ENCODE measurements at regions not wholly inside any gene's neighbourhood (a gene's known extent, or its start where the extent isn't known, plus 50 kb on each side); places are given as distances from the start of the nearest gene placed in this dataset.

DNA sequence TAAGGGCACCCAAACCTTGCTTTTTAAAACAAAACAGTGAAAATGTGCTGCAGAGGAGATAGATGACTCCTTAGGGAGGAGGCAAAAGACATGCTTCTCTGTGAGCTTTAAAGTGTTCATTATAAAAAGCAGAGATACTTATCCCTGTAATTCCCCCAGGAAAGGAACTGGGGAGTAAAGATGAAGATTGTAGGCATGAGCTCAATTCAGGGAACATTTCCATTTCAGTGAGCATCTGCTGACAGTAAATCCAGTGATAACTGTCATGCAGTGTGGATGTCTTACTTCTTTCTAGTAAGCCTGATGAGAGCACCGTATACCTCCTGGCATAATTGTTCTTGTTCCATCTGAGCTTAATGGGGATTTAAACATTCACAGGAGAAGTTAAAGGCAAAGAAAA is 1296.5 kb downstream of the MRPL39 start:
- Histone ChIP-seq H3K9me3 (ENCODE audit: control insufficient read depth, insufficient read depth, low read depth, low read length) (peaks cover 9% of the 10 kb centered on the region), H3K27me3 (ENCODE audit: control insufficient read depth, insufficient read depth, low read length) (no peaks in the 10 kb centered on the region), H3K36me3 (ENCODE audit: control insufficient read depth, insufficient read depth, low read length) (no peaks in the 10 kb centered on the region), H3K4me1 (ENCODE audit: control insufficient read depth, insufficient read depth, low read length) (no peaks in the 10 kb centered on the region), H3K9ac (ENCODE audit: low read length) (no peak overlapping the region), H3K4me3 (ENCODE audit: low read depth, low read length) (no peak overlapping the region), H3K27ac (ENCODE audit: low read depth, low read length) (no peak overlapping the region)

DNA sequence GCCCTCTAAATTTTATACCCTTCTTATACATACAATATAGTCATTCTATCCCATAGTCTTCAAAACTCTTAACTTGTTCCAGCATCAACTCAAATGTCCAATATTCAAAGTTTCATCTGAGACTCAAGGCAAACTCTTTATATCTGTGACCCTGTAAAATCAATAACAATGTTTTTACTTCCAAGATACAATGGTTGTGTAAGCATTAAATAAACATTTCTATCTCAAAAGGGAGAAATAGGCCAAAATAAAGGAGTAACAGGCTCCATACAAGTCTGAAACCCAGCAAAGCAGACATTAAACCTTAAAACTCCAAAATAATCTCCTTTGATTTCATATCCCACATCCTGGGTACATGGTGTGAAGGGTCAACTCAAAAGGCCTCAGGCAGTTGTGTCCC is 1299.1 kb downstream of the MRPL39 start:
- no peaks in the 10 kb centered on the region for H3K27me3 ChIP-seq (ENCODE audit: control insufficient read depth, insufficient read depth, low read length)
- H3K36me3 ChIP-seq (ENCODE audit: control insufficient read depth, insufficient read depth, low read length), result no peaks in the 10 kb centered on the region
- H3K4me3 ChIP-seq (ENCODE audit: low read depth, low read length), result no peak overlapping the region
- no peaks in the 10 kb centered on the region for H3K4me1 ChIP-seq (ENCODE audit: control insufficient read depth, insufficient read depth, low read length)
- peaks cover 9% of the 10 kb centered on the region for H3K9me3 ChIP-seq (ENCODE audit: control insufficient read depth, insufficient read depth, low read depth, low read length)
- no peak overlapping the region for H3K27ac ChIP-seq (ENCODE audit: low read depth, low read length)
- H3K9ac ChIP-seq (ENCODE audit: low read length), result no peak overlapping the region

DNA sequence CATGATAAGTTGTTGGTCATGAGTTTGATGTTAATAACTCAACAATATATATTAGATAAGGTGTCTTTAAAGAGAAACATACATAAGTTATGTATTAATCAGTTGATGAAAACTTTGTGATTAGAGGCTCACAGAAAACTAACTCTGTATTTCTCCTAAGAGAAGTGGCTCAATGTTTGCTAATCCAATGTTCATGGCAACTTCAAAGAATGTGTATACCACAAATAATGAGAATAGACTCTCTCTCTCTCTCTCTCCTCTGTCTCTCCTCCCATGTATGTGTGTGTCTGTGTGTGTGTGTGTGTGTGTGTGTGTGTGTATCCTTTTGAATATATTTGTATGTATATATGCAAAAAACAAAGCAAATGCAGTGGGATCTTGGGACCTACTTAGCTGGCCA is 1304.9 kb downstream of the MRPL39 start:
- H3K27me3 ChIP-seq (ENCODE audit: control insufficient read depth, insufficient read depth, low read length), result no peaks in the 10 kb centered on the region
- H3K9ac ChIP-seq (ENCODE audit: low read length), result no peak overlapping the region
- no peak overlapping the region for H3K4me3 ChIP-seq (ENCODE audit: low read depth, low read length)
- H3K4me1 ChIP-seq (ENCODE audit: control insufficient read depth, insufficient read depth, low read length), result no peaks in the 10 kb centered on the region
- no peaks in the 10 kb centered on the region for H3K9me3 ChIP-seq (ENCODE audit: control insufficient read depth, insufficient read depth, low read depth, low read length)
- no peaks in the 10 kb centered on the region for H3K36me3 ChIP-seq (ENCODE audit: control insufficient read depth, insufficient read depth, low read length)
- H3K27ac ChIP-seq (ENCODE audit: low read depth, low read length), result no peak overlapping the region

DNA sequence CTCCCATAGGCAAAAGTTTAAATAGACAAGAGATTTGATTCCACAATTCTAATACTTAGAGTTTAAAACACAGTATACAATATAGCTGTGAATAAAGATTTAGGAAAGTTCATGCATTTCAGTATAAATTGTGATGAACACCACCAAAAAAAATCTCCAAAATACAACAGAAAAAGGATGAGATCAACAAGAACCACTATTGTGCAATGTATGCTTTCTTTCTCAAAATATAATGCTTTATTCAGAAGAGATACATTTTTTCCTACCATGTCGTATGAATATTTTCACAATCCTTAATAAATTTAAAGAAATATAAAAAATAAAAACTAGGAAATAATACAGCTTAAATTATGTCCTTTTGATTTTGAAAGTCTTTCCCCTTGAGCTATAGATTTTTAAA is 1309.2 kb downstream of the MRPL39 start:
- no peaks in the 10 kb centered on the region for H3K27me3 ChIP-seq (ENCODE audit: control insufficient read depth, insufficient read depth, low read length)
- no peaks in the 10 kb centered on the region for H3K36me3 ChIP-seq (ENCODE audit: control insufficient read depth, insufficient read depth, low read length)
- no peaks in the 10 kb centered on the region for H3K9me3 ChIP-seq (ENCODE audit: control insufficient read depth, insufficient read depth, low read depth, low read length)
- no peak overlapping the region for H3K27ac ChIP-seq (ENCODE audit: low read depth, low read length)
- H3K4me1 ChIP-seq (ENCODE audit: control insufficient read depth, insufficient read depth, low read length), result no peaks in the 10 kb centered on the region
- H3K9ac ChIP-seq (ENCODE audit: low read length), result no peak overlapping the region
- H3K4me3 ChIP-seq (ENCODE audit: low read depth, low read length), result no peak overlapping the region

DNA sequence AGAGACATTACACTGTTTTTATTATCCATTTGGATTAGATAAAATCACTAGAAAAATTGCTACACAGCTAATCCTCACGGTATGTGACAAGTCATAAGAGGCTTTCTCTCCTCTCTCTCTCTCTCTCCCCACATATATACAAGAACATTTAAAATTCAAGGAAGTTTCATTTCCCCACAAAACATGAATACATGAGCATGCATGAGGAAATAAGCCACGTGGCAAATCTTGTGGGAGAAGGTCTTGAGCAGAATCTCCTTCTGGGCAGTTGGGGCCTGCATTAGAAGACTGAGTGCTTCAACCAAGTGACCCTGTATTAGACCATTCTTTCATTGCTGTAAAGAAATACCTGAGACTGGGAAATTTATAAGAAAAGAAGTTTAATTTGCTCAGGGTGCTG is 1313.1 kb downstream of the MRPL39 start:
- H3K9ac ChIP-seq (ENCODE audit: low read length), result no peak overlapping the region

DNA sequence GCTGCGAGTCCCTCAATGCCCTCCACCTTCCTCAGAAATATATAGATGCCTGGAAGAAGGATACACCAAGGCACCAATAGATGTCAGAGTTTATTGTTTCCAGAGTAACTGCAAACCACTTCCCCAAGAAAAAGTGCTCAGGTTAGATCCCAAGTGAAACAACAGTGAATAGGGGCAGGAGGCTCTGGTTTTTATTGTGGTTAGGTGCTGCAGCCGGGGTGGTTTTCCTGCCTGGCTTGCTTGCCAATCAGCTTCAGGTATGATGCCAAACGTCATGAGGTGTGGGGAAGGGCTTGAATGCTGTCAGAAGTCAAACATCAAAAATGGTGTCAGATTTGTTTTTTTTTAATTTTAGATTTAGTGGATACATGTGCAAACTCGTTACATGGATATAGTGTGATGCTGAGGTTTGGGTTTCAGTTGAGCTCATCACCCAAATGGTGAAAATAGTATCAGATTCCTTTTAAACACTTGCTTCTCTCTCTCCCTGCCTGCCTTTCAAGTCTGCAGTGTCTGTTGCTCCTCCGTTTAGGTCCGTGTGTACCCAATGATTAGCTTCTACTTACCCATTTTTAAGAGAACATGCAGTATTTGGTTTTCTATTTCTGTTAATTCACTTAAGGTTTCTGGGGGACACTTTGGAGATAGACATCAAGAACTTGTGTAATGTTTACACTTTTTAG is 1317.0 kb downstream of the MRPL39 start:
- Histone ChIP-seq H3K36me3 (ENCODE audit: control insufficient read depth, insufficient read depth, low read length) (no peaks in the 10 kb centered on the region), H3K27ac (ENCODE audit: low read depth, low read length) (no peak overlapping the region)

More for the DNA sequence above, 1313.1 kb downstream of the MRPL39 start:
- H3K4me1 ChIP-seq (ENCODE audit: control insufficient read depth, insufficient read depth, low read length), result no peaks in the 10 kb centered on the region
- H3K4me3 ChIP-seq (ENCODE audit: low read depth, low read length), result no peak overlapping the region
- no peaks in the 10 kb centered on the region for H3K9me3 ChIP-seq (ENCODE audit: control insufficient read depth, insufficient read depth, low read depth, low read length)
- H3K36me3 ChIP-seq (ENCODE audit: control insufficient read depth, insufficient read depth, low read length), result no peaks in the 10 kb centered on the region
- no peak overlapping the region for H3K27ac ChIP-seq (ENCODE audit: low read depth, low read length)
- no peaks in the 10 kb centered on the region for H3K27me3 ChIP-seq (ENCODE audit: control insufficient read depth, insufficient read depth, low read length)

DNA sequence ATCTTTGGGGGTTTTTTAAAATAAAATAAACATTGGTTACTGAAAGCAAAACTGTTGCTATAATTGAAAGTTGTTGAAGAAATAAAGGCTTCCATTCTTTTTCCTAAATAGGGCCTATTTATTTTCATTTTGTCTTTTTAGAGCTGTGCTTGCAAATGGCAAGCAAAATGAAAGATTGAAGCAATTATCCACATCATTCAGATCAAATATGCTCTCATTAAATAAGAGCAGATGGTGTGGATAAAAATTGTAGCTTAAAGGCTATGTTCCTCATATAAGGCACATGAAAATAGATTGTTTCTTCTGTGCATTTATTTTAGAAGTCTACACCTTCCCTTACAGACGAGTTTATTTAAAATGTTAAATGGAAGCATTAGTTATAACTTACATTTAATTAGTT is 1317.7 kb downstream of the MRPL39 start:
- 0 out of 2 replicates have a peak, but pooled peaks cover 1% of the 10 kb centered on the region for H3K9me3 ChIP-seq (ENCODE audit: control insufficient read depth, insufficient read depth, low read depth, low read length)

More for the DNA sequence above, 1317.0 kb downstream of the MRPL39 start:
- Histone ChIP-seq H3K4me1 (ENCODE audit: control insufficient read depth, insufficient read depth, low read length) (no peaks in the 10 kb centered on the region), H3K27me3 (ENCODE audit: control insufficient read depth, insufficient read depth, low read length) (no peaks in the 10 kb centered on the region), H3K4me3 (ENCODE audit: low read depth, low read length) (no peak overlapping the region), H3K9ac (ENCODE audit: low read length) (no peak overlapping the region), H3K9me3 (ENCODE audit: control insufficient read depth, insufficient read depth, low read depth, low read length) (no peaks in the 10 kb centered on the region)

DNA sequence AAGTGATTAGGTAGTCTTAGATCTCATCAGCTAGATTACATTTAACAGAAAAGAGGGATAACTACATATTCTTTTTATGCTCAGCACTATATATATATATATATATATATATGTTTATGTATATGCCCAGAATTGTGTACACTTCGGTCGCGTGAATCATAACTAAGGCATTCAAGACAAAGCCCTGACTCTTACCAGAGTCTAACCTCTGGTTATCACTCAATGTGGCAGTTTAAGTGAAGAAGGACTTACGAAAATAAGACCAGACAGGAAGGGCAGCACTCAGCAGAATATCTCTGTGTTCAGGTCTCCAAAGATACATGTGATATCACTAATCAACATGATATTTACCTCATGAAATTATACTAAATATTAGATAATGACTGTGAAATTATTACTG is 1326.7 kb downstream of the MRPL39 start:
- no peak overlapping the region for H3K27ac ChIP-seq (ENCODE audit: low read depth, low read length)
- H3K4me3 ChIP-seq (ENCODE audit: low read depth, low read length), result no peak overlapping the region
- no peak overlapping the region for H3K9ac ChIP-seq (ENCODE audit: low read length)
- H3K36me3 ChIP-seq (ENCODE audit: control insufficient read depth, insufficient read depth, low read length), result no peaks in the 10 kb centered on the region
- 0 out of 2 replicates have a peak, but pooled peaks cover 2% of the 10 kb centered on the region for H3K9me3 ChIP-seq (ENCODE audit: control insufficient read depth, insufficient read depth, low read depth, low read length)
- H3K27me3 ChIP-seq (ENCODE audit: control insufficient read depth, insufficient read depth, low read length), result no peaks in the 10 kb centered on the region
- no peaks in the 10 kb centered on the region for H3K4me1 ChIP-seq (ENCODE audit: control insufficient read depth, insufficient read depth, low read length)

More for the DNA sequence above, 1317.7 kb downstream of the MRPL39 start:
- no peak overlapping the region for H3K4me3 ChIP-seq (ENCODE audit: low read depth, low read length)
- no peaks in the 10 kb centered on the region for H3K27me3 ChIP-seq (ENCODE audit: control insufficient read depth, insufficient read depth, low read length)
- no peak overlapping the region for H3K27ac ChIP-seq (ENCODE audit: low read depth, low read length)
- H3K36me3 ChIP-seq (ENCODE audit: control insufficient read depth, insufficient read depth, low read length), result no peaks in the 10 kb centered on the region
- no peak overlapping the region for H3K9ac ChIP-seq (ENCODE audit: low read length)
- no peaks in the 10 kb centered on the region for H3K4me1 ChIP-seq (ENCODE audit: control insufficient read depth, insufficient read depth, low read length)

DNA sequence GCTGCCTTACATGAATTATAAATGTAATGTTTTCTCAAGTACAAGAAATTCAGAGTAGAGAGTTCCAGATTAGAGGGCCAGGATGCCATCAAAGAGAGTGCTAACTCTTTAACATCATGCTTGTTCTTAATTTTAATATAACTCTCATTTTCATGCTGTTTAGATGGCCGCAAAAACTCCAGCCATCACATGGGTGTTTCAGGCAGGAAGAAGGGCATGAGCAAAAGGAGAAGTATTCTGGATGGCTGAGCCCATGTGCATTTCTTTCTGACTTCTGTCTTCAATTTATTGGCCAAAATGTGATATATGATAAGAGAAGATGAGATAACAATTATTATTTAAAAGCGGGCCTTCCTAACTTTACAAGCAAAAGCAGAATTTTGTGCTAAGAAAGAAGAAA is 1328.6 kb downstream of the MRPL39 start:
- Histone ChIP-seq H3K27me3 (ENCODE audit: control insufficient read depth, insufficient read depth, low read length) (no peaks in the 10 kb centered on the region), H3K36me3 (ENCODE audit: control insufficient read depth, insufficient read depth, low read length) (no peaks in the 10 kb centered on the region), H3K4me3 (ENCODE audit: low read depth, low read length) (no peak overlapping the region), H3K4me1 (ENCODE audit: control insufficient read depth, insufficient read depth, low read length) (no peaks in the 10 kb centered on the region), H3K9ac (ENCODE audit: low read length) (no peak overlapping the region), H3K9me3 (ENCODE audit: control insufficient read depth, insufficient read depth, low read depth, low read length) (no peaks in the 10 kb centered on the region), H3K27ac (ENCODE audit: low read depth, low read length) (no peak overlapping the region)

DNA sequence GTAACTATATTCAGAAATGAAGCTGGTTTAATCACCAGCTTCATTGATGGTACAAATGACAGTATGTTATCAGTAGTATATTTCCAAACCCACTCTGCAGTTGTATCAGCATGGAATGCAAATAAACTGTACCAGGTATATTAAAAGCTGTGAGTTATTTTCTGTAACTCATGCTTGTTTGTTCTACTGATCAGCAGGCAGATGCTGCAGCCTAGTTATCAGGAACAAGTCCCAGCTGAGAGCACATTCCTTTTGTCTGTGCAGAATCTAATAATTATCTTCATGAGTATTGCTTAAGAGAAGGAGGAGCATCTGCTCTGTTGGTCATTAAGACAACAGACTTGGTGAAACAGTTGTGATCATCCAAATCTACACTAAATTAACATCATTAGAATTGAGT is 1331.1 kb downstream of the MRPL39 start:
- Histone ChIP-seq H3K27ac (ENCODE audit: low read depth, low read length) (no peak overlapping the region), H3K27me3 (ENCODE audit: control insufficient read depth, insufficient read depth, low read length) (no peaks in the 10 kb centered on the region), H3K4me1 (ENCODE audit: control insufficient read depth, insufficient read depth, low read length) (no peaks in the 10 kb centered on the region), H3K9ac (ENCODE audit: low read length) (no peak overlapping the region), H3K36me3 (ENCODE audit: control insufficient read depth, insufficient read depth, low read length) (no peaks in the 10 kb centered on the region), H3K9me3 (ENCODE audit: control insufficient read depth, insufficient read depth, low read depth, low read length) (no peaks in the 10 kb centered on the region), H3K4me3 (ENCODE audit: low read depth, low read length) (no peak overlapping the region)

DNA sequence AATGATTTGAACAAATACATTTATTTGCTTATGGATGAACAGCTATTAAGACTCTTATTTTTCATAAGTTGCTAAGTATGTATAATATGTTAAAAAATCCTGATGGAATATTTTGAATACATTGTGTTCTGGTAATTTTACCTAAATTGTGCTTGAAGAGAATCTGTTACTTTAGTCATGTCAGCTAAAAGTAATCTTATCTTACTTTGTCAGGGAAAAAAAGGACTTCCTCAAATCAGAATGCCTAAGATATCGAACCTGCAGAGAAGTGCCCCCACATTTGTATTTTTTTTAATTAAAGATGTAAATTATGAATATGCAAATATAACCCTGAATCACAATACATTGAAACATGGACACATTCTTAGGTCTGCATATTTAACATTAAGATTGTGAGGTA is 1331.7 kb downstream of the MRPL39 start:
- Histone ChIP-seq H3K4me3 (ENCODE audit: low read depth, low read length) (no peak overlapping the region), H3K9me3 (ENCODE audit: control insufficient read depth, insufficient read depth, low read depth, low read length) (no peaks in the 10 kb centered on the region), H3K27ac (ENCODE audit: low read depth, low read length) (no peak overlapping the region), H3K27me3 (ENCODE audit: control insufficient read depth, insufficient read depth, low read length) (no peaks in the 10 kb centered on the region), H3K36me3 (ENCODE audit: control insufficient read depth, insufficient read depth, low read length) (no peaks in the 10 kb centered on the region), H3K4me1 (ENCODE audit: control insufficient read depth, insufficient read depth, low read length) (no peaks in the 10 kb centered on the region), H3K9ac (ENCODE audit: low read length) (no peak overlapping the region)

Data from HUES6 (cell line).